H1 (cell line): ENCODE measurements at regions not wholly inside any gene's neighbourhood (a gene's known extent, or its start where the extent isn't known, plus 50 kb on each side); places are given as distances from the start of the nearest gene placed in this dataset.

ENCODE experiments used
- CTCF ChIP-seq, 3 experiments: IDR thresholded peaks; 1 replicate in 2 of 3; 2 replicates in 1 of 3; pipeline versions ENCODE4 v1.5.1 to v1.6.1; 2011; ENCODE audit warnings: low read length in 3 of 3, mild to moderate bottlenecking in 3 of 3, inconsistent platforms in 2 of 3, low read depth in 1 of 3, moderate library complexity in 1 of 3; ENCODE audit not compliant: insufficient read depth in 1 of 3; ENCODE audit errors: control extremely low read depth in 1 of 3
- EZH2 ChIP-seq: fragments of 200-600 bp; sonication (generic); IDR thresholded peaks from 2 replicates; pipeline ENCODE4 v1.7.1; 2012; ENCODE audit warnings: low read depth, mild to moderate bottlenecking, moderate library complexity, low read length, inconsistent platforms; ENCODE audit not compliant: severe bottlenecking
- HDAC6 ChIP-seq: IDR thresholded peaks from one replicate; pipeline ENCODE4 v1.7.1; 2012; ENCODE audit warnings: low read depth, mild to moderate bottlenecking, inconsistent platforms, low read length, moderate library complexity
- NRF1 ChIP-seq: IDR thresholded peaks from 2 replicates; pipeline ENCODE4 v1.6.1; 2011; ENCODE audit warnings: mild to moderate bottlenecking, low read depth, low read length, improper control_type of control experiment
- POLR2A ChIP-seq, 2 experiments: IDR thresholded peaks; 1 replicate in 1 of 2; 2 replicates in 1 of 2; pipeline ENCODE4 v1.6.1; 2011; ENCODE audit warnings: low read depth in 2 of 2, low read length in 2 of 2, mild to moderate bottlenecking in 2 of 2; ENCODE audit errors: control extremely low read depth in 1 of 2
- POLR2AphosphoS5 ChIP-seq: IDR thresholded peaks from 2 replicates; pipeline ENCODE4 v1.6.1; 2011; ENCODE audit warnings: low read depth, low read length
- SP4 ChIP-seq: IDR thresholded peaks from 2 replicates; pipeline ENCODE4 v1.6.1; 2012; ENCODE audit warnings: low read length, inconsistent platforms
- USF2 ChIP-seq: IDR thresholded peaks from 2 replicates; pipeline ENCODE4 v1.6.1; 2011; ENCODE audit warnings: low read length, improper control_type of control experiment

DNA sequence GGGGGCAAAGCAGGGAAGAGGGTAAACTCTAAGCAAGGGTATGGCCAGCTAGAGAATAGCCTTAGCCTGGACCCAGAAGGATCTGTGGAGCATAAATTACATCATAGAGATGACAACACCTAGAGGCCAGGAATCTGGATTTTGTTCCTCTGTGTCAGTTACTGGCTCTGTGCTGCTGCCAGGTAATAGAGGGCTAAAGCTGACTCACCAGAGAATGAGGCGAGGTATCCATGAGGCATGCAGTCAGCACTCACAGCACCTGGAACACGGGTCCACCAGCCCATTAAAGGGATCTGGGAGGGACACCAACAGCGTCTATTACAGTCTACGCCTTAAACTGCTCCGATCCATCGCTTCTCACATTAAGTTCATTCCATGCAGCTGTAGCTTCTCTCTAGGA lies 74.9 kb upstream of the CMKLR1 start:
- no peak for TF ChIP-seq CTCF (IDR thresholded peaks at IDR 0.05; ENCODE audit: control extremely low read depth in 1 of 3, insufficient read depth in 1 of 3, low read depth in 1 of 3, low read length in 3 of 3)
- no peak for TF ChIP-seq POLR2AphosphoS5
- no peak for TF ChIP-seq HDAC6
- TF ChIP-seq NRF1: no peak
- no peak for TF ChIP-seq EZH2
- TF ChIP-seq SP4: no peak
- TF ChIP-seq POLR2A (IDR thresholded peaks at IDR 0.05; ENCODE audit: control extremely low read depth in 1 of 2, low read depth in 2 of 2, low read length in 2 of 2): no peak
- TF ChIP-seq USF2: no peak
